ENCODE measurements at regions not wholly inside any gene's neighbourhood (a gene's known extent, or its start where the extent isn't known, plus 50 kb on each side); places are given as distances from the start of the nearest gene placed in this dataset.

GRCh38 chr14:34129927-34130552, 179.2 kb upstream of the EGLN3 start:
- no peak overlapping the region for H3K4me3 Mint-ChIP-seq
- H3K4me1 Mint-ChIP-seq: no peaks in the 10 kb centered on the region
- H3K27ac ChIP-seq (ENCODE audit: low read depth, low read length): no peak overlapping the region
- H3K36me3 Mint-ChIP-seq: no peaks in the 10 kb centered on the region
- DNase-seq: no peak
- no peaks in the 10 kb centered on the region for H3K9me3 ChIP-seq (ENCODE audit: low read length)
- H3K36me3 ChIP-seq (ENCODE audit: insufficient read depth, low read length): no peaks in the 10 kb centered on the region
- POLR2A ChIA-PET: no interaction called here
- peaks cover 0 to 2% of the 10 kb centered on the region in 2 donors for H3K27me3 Mint-ChIP-seq
- no peaks in the 10 kb centered on the region for H3K27me3 ChIP-seq (ENCODE audit: insufficient read depth, low read length, poor library complexity, severe bottlenecking)
- H3K27ac Mint-ChIP-seq: peak overlapping the region in 1 of 8 donors; percentile 58
- H3K9me3 Mint-ChIP-seq: peaks cover 0 to 2% (median 0%) of the 10 kb centered on the region in 5 donors
- H3K4me3 ChIP-seq (ENCODE audit: low read length): no peak overlapping the region
- no peaks in the 10 kb centered on the region for H3K4me1 ChIP-seq (ENCODE audit: insufficient read depth, low read length)
- CTCF ChIA-PET: no interaction called here

DNA sequence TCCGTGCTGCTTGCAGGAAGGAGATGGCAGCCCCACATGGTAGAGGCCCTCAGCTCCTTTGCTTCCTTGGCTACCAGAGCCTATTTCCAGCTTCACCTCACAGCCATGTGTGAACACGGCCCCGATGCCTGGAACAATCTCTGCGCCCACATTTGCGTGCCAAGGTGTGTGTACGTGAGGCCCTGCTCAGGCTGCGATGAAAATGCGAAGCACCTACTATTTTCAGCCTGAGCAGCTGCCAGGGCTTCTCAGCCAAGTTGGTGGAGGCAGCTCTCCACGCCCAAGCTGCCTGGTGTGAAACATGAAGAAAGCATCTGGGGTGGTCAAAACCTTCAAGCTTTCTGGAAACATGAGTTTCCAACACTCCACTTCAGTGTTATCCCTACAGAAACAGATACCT, 177.8 kb upstream of the EGLN3 start:
- Histone ChIP-seq H3K27me3 (ENCODE audit: insufficient read depth, low read length, poor library complexity, severe bottlenecking) (no peaks in the 10 kb centered on the region), H3K4me1 (ENCODE audit: insufficient read depth, low read length) (no peaks in the 10 kb centered on the region), H3K9me3 (ENCODE audit: low read length) (no peaks in the 10 kb centered on the region), H3K4me3 (ENCODE audit: low read length) (no peak overlapping the region), H3K36me3 (ENCODE audit: insufficient read depth, low read length) (no peaks in the 10 kb centered on the region), H3K27ac (ENCODE audit: low read depth, low read length) (no peak overlapping the region)
- H3K9me3 Mint-ChIP-seq: peaks cover 0 to 2% (median 0%) of the 10 kb centered on the region in 5 donors
- no peak overlapping the region for H3K27ac Mint-ChIP-seq
- H3K36me3 Mint-ChIP-seq: no peaks in the 10 kb centered on the region
- peaks cover 0 to 2% of the 10 kb centered on the region in 2 donors for H3K27me3 Mint-ChIP-seq
- no peaks in the 10 kb centered on the region for H3K4me1 Mint-ChIP-seq
- CTCF ChIA-PET: no interaction called here
- no peak for DNase-seq
- POLR2A ChIA-PET: no interaction called here
- no peak overlapping the region for H3K4me3 Mint-ChIP-seq

DNA sequence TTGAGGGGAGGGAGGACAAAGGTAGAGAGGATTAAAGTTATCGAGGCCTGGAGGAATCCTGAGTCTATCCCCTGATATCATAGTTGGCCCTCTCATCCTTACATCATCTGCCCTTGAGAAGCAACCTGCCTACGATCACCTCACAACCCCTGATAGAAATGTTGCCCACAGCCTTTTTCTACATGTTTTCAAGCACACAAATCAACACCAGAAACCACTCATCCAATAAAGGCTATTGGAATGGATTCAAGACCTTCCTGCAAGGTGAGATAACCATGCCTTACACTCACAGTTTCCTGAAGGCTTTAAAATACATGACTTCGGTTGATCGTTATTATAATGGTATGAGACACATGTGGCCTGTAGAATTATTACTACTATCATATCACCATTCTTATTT, 175.7 kb upstream of the EGLN3 start:
- H3K4me3 Mint-ChIP-seq: no peak overlapping the region
- Histone ChIP-seq H3K4me3 (ENCODE audit: low read length) (no peak overlapping the region), H3K36me3 (ENCODE audit: insufficient read depth, low read length) (no peaks in the 10 kb centered on the region), H3K9me3 (ENCODE audit: low read length) (no peaks in the 10 kb centered on the region), H3K27me3 (ENCODE audit: insufficient read depth, low read length, poor library complexity, severe bottlenecking) (no peaks in the 10 kb centered on the region), H3K27ac (ENCODE audit: low read depth, low read length) (no peak overlapping the region), H3K4me1 (ENCODE audit: insufficient read depth, low read length) (no peaks in the 10 kb centered on the region)
- POLR2A ChIA-PET: no interaction called here
- CTCF ChIA-PET: no interaction called here
- DNase-seq: no peak
- no peak overlapping the region for H3K27ac Mint-ChIP-seq
- H3K36me3 Mint-ChIP-seq: no peaks in the 10 kb centered on the region
- H3K4me1 Mint-ChIP-seq: no peaks in the 10 kb centered on the region
- peaks cover 0 to 2% of the 10 kb centered on the region in 2 donors for H3K27me3 Mint-ChIP-seq
- H3K9me3 Mint-ChIP-seq: peaks cover 0 to 2% (median 0%) of the 10 kb centered on the region in 5 donors

DNA sequence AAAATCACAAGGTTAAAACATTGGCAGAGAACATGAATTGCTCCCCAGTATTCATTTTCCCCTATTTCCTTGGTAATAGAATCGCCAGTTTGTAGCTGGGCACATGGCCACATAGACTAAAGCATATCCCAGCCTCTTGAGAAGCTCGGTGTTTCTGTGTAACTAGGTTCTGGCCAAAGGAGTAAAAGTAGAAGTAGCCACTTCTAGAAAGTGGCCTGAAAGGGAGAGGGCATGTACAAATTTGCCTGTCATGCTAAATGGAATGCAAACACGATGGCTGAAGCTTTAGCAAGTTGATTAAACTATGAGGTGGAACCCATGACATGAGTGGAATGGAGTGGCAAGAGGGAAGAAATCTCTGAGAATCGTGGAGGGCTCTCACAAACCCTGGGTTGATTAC, 173.7 kb upstream of the EGLN3 start:
- DNase-seq: no peak
- H3K36me3 ChIP-seq (ENCODE audit: insufficient read depth, low read length): no peaks in the 10 kb centered on the region
- Mint-ChIP-seq H3K4me1 (no peaks in the 10 kb centered on the region), H3K27ac (no peak overlapping the region), H3K9me3 (peaks cover 0 to 2% (median 0%) of the 10 kb centered on the region in 5 donors), H3K4me3 (no peak overlapping the region), H3K27me3 (no peaks in the 10 kb centered on the region), H3K36me3 (no peaks in the 10 kb centered on the region)
- CTCF ChIA-PET: no interaction called here
- no peak overlapping the region for H3K4me3 ChIP-seq (ENCODE audit: low read length)
- H3K9me3 ChIP-seq (ENCODE audit: low read length): no peaks in the 10 kb centered on the region
- H3K27ac ChIP-seq (ENCODE audit: low read depth, low read length): no peak overlapping the region
- H3K27me3 ChIP-seq (ENCODE audit: insufficient read depth, low read length, poor library complexity, severe bottlenecking): no peaks in the 10 kb centered on the region
- POLR2A ChIA-PET: no interaction called here
- H3K4me1 ChIP-seq (ENCODE audit: insufficient read depth, low read length): no peaks in the 10 kb centered on the region

- H3K9me3 ChIP-seq (ENCODE audit: low read length): no peaks in the 10 kb centered on the region
- ChIA-PET POLR2A (no interaction called here), CTCF (no interaction called here)
- Mint-ChIP-seq H3K4me3 (no peak overlapping the region), H3K36me3 (no peaks in the 10 kb centered on the region), H3K9me3 (peaks cover 0 to 2% (median 0%) of the 10 kb centered on the region in 5 donors), H3K27me3 (no peaks in the 10 kb centered on the region), H3K4me1 (no peaks in the 10 kb centered on the region), H3K27ac (no peak overlapping the region)
- H3K4me3 ChIP-seq (ENCODE audit: low read length): no peak overlapping the region
- H3K27ac ChIP-seq (ENCODE audit: low read depth, low read length): no peak overlapping the region
- H3K36me3 ChIP-seq (ENCODE audit: insufficient read depth, low read length): no peaks in the 10 kb centered on the region
- H3K4me1 ChIP-seq (ENCODE audit: insufficient read depth, low read length): no peaks in the 10 kb centered on the region
- DNase-seq: no peak
- H3K27me3 ChIP-seq (ENCODE audit: insufficient read depth, low read length, poor library complexity, severe bottlenecking): no peaks in the 10 kb centered on the region
Measured at GRCh38 chr14:34122650-34123049, 171.8 kb upstream of the EGLN3 start.

DNA sequence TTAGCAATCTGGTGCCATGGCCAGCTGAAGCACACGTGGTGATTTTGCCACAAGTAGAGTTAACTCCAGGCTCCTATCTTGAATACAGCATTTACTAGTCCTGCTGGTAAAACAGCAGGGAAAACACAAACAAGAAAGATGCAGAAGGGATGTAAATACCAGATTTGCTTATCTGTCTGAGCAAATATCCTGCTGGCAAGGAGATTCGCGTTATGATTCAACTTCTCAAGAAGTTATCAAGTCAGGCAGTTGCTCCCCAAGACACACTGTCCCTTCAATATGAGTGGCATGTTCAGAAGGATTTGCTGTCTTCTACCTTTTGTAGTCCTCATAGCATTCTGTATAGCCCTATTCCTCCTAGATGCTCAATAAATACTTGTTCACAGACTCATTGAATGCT, 171.2 kb upstream of the EGLN3 start:
- no peak overlapping the region for H3K27ac Mint-ChIP-seq
- H3K9me3 Mint-ChIP-seq: peaks cover 0 to 2% (median 0%) of the 10 kb centered on the region in 5 donors
- ChIA-PET POLR2A (no interaction called here), CTCF (no interaction called here)
- no peak for DNase-seq
- no peak overlapping the region for H3K4me3 Mint-ChIP-seq
- Histone ChIP-seq H3K9me3 (ENCODE audit: low read length) (no peaks in the 10 kb centered on the region), H3K36me3 (ENCODE audit: insufficient read depth, low read length) (no peaks in the 10 kb centered on the region), H3K27me3 (ENCODE audit: insufficient read depth, low read length, poor library complexity, severe bottlenecking) (no peaks in the 10 kb centered on the region), H3K27ac (ENCODE audit: low read depth, low read length) (no peak overlapping the region), H3K4me3 (ENCODE audit: low read length) (no peak overlapping the region), H3K4me1 (ENCODE audit: insufficient read depth, low read length) (no peaks in the 10 kb centered on the region)
- no peaks in the 10 kb centered on the region for H3K36me3 Mint-ChIP-seq
- H3K4me1 Mint-ChIP-seq: no peaks in the 10 kb centered on the region
- H3K27me3 Mint-ChIP-seq: peaks cover 0 to 3% of the 10 kb centered on the region in 2 donors

DNA sequence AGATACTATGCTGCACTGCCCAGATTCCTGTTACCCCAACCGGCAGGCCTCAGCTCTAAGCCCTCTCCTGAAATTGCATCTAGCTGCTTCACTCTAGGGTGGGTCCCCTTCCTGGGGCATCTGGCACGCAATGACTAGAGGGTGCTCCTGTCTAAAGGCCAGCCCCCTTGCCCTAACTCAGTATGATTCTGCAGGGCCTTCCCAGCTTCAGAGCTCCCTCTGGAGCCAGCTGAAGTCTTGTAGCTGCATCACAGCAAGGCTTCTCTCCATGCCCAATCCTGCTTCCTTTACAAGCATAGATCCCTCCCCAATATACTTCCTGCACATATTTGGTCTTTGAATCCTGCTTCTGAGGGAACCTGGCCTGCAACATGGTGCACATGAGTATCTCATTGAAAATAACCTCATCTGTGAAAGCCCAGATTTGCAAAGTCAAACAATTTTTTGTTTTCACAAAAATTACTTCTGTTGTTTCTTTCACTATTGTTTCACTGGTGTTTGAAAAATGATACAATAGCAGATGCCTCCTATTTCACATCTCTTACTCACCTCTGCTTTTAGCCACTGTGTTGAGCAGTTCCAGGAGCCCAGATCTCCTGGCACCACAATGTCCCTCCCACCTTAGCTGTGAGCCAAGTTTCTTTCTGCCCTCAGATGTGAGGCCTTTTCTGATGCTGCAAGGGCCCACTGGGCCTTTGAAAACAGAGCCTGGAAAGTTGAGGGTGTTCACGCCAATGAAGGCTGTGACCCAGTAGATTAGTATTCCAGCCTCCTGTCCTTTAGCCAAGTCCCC, 169.5 kb upstream of the EGLN3 start:
- Mint-ChIP-seq H3K9me3 (peaks cover 0 to 5% (median 4%) of the 10 kb centered on the region in 5 donors), H3K27me3 (peaks cover 0 to 3% of the 10 kb centered on the region in 2 donors), H3K4me3 (no peak overlapping the region), H3K4me1 (no peaks in the 10 kb centered on the region), H3K27ac (no peak overlapping the region), H3K36me3 (no peaks in the 10 kb centered on the region)
- H3K9me3 ChIP-seq (ENCODE audit: low read length): no peaks in the 10 kb centered on the region
- H3K4me3 ChIP-seq (ENCODE audit: low read length): no peak overlapping the region
- no peaks in the 10 kb centered on the region for H3K4me1 ChIP-seq (ENCODE audit: insufficient read depth, low read length)
- no peaks in the 10 kb centered on the region for H3K36me3 ChIP-seq (ENCODE audit: insufficient read depth, low read length)
- H3K27me3 ChIP-seq (ENCODE audit: insufficient read depth, low read length, poor library complexity, severe bottlenecking): no peaks in the 10 kb centered on the region
- DNase-seq: no peak
- no peak overlapping the region for H3K27ac ChIP-seq (ENCODE audit: low read depth, low read length)
- ChIA-PET POLR2A (no interaction called here), CTCF (no interaction called here)

DNA sequence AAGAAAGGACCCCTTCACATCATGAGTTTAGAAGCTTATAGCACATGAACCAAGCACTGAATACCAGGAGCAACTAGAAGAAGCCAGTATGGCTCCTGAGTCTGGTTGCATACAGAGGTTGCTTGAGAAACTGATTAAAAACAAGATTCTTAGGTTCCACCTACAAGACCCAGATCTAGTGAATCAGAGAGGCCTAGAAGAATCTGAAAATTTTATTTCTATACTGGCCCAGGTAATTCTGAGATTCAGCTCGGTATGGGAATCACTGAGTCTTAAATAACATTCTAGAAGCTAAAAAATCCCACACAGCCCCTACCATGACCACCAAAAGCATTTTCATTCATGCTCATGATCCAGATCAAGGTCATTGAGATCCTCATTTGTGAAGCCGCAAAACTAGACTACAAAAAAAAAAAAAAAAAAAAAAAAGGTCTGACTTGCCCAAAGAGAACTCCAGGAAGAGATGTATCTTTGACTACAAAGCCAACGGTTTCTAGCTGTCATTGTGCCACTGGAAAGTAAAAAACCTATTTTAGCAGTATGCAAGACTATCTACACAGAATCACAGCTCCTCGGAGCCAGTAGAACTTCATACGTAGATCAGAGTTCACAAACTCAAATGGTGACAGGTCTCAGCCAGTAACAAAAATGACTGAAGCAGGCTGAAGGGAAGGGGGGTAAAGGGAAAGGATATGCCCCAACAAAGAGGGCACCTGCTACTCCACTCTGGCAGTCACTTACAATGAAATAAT, 168.4 kb upstream of the EGLN3 start:
- H3K9me3 ChIP-seq (ENCODE audit: low read length): no peaks in the 10 kb centered on the region
- H3K27ac ChIP-seq (ENCODE audit: low read depth, low read length): no peak overlapping the region
- H3K36me3 ChIP-seq (ENCODE audit: insufficient read depth, low read length): no peaks in the 10 kb centered on the region
- DNase-seq: no peak
- peaks cover 0 to 5% (median 2%) of the 10 kb centered on the region in 5 donors for H3K9me3 Mint-ChIP-seq
- ChIA-PET POLR2A (no interaction called here), CTCF (no interaction called here)
- H3K27me3 Mint-ChIP-seq: peaks cover 0 to 3% of the 10 kb centered on the region in 2 donors
- H3K4me3 Mint-ChIP-seq: no peak overlapping the region
- no peaks in the 10 kb centered on the region for H3K27me3 ChIP-seq (ENCODE audit: insufficient read depth, low read length, poor library complexity, severe bottlenecking)
- no peaks in the 10 kb centered on the region for H3K4me1 ChIP-seq (ENCODE audit: insufficient read depth, low read length)
- H3K27ac Mint-ChIP-seq: no peak overlapping the region
- H3K4me3 ChIP-seq (ENCODE audit: low read length): no peak overlapping the region
- no peaks in the 10 kb centered on the region for H3K36me3 Mint-ChIP-seq
- H3K4me1 Mint-ChIP-seq: no peaks in the 10 kb centered on the region

All from CD8-positive, alpha-beta memory T cell (primary cell).